ENCODE measurements at regions not wholly inside any gene's neighbourhood (a gene's known extent, or its start where the extent isn't known, plus 50 kb on each side); places are given as distances from the start of the nearest gene placed in this dataset.

DNA sequence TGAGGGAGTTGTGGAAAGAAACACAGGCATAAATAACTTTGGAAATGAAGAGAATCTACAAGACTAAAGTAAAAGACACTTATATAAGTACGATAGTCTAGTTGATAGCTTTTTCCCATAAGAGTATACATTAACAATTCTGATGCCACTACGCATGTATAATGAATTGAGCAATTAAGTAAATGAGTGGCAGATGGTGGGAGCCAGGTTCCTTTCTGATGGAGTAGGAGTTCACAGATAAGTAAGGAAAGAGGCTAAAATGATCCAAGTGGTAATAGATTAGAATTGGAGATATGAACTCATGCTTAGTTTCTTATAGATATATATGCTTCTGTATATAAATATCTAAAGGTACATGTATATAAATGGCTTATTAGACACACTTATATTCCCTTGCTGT is 368.3 kb downstream of the FAM181B start:
- no peak for DNase-seq

DNA sequence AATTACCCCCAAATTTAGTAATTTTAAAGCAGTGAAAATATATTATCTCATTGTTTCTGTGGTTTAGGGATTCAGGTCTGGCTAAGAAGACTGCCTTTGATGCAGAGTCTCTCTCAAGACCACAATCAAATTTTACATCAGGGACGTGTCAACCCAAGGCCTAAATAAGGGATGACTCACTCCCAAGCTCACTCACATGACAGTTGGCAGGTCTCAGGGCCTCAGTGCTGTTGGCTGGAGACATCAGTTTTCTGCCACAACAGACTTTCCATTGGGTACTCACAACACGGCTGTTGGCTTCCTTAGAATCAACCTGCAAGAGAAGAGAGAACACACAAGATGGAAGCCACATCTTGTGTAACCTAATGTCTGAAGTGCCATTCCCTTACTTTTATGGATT is 377.3 kb downstream of the FAM181B start:
- no peak for DNase-seq

DNA sequence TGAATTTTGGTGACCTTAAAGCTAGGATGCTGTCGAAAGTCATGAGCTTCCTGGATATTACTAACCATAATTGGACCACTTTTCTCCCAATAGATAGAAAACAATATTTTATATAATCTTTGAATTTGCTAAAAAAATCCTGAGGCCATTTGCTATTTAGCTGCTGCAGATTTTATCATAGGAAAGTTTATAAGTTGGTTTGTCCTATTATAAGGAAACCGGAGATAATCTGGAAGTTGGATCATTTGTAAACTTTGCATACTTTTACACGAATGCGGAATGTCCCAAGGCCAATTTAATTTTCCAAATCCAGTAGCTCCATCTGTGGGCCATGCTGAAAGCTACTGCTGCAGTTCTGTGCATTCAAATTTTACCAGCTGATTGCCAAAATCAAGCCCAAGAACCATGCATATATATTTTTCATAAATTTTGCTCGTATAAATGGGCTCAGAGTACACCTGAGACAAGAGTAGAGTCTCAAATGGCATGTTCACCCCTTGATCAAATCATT is 378.3 kb downstream of the FAM181B start:
- no peak for DNase-seq

- no peak for DNase-seq
These were observed 406.8 kb downstream of the FAM181B start for GRCh38 chr11:82326853-82327252.

- DNase-seq, result no peak
These were observed 412.5 kb downstream of the FAM181B start for GRCh38 chr11:82321206-82321605.

GRCh38 chr11:82315093-82315492 is 418.6 kb downstream of the FAM181B start:
- DNase-seq, result no peak

DNA sequence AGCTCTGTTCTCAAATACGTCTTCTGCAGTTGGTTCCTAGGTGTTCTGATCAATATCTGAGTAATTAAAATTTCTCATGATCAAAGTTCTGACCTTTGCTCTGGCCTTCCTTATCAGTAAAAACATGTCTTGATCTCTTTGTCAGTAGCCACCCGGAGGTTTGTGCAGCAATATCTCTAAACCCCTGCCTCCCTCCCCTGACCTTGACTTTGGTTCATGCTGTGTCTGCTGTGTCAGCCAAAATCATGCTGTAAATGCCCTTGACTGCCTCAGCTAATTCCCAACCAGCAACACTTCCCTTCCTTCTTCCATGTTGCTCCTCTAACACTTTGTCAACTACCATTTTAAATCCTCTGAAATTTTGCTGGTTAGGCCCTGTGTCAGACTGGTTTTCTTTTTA is 424.7 kb downstream of the FAM181B start:
- no peak for DNase-seq

- no peak for DNase-seq
These were observed 428.5 kb downstream of the FAM181B start for GRCh38 chr11:82305123-82305522.

DNA sequence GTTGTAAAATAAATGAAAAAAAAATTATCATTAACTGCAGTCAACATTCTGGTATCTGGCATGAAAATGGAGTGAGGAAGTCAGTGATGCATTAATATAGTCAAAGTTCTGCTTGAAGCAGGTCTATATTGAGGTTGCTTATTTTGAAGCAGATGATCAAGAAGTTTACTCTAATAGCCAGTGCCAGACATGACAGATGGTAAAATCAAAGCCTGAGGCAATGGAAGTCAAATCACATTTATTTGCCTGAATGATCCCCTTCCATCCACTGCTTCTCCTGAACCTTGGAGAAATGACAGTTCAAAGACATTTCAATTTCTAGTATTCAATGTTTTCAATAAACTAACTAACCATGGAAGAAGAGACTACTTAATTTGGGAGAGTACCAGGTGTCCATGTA is 430.0 kb downstream of the FAM181B start:
- no peak for DNase-seq

GRCh38 chr11:82288471-82288870 is 445.2 kb downstream of the FAM181B start:
- no peak for DNase-seq

- no peak for DNase-seq
These were observed 462.8 kb downstream of the FAM181B start for GRCh38 chr11:82270870-82271269.

DNA sequence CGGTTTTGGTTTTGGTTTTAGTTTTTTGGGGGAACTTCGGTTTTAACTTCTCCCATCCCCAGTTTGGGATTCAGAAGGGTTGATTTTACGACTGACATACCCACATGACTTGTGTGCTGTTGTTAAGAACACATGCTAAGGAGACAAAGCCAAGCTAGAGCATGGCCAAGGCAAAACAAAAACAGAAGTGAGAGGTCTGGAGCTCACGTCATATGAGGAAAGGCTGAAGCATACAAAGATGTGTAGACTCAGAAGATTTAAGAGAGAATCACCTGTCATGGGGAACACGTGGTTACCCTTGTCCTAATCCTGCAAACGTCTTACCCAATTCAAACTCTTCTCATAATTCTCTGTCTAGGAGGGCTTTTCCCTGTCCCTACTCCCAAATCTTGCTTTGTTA is 465.0 kb downstream of the FAM181B start:
- no peak for DNase-seq

- DNase-seq, result no peak
These were observed 466.5 kb downstream of the FAM181B start for GRCh38 chr11:82267186-82267585.

GRCh38 chr11:82261367-82261766 is 472.3 kb downstream of the FAM181B start:
- no peak for DNase-seq

DNA sequence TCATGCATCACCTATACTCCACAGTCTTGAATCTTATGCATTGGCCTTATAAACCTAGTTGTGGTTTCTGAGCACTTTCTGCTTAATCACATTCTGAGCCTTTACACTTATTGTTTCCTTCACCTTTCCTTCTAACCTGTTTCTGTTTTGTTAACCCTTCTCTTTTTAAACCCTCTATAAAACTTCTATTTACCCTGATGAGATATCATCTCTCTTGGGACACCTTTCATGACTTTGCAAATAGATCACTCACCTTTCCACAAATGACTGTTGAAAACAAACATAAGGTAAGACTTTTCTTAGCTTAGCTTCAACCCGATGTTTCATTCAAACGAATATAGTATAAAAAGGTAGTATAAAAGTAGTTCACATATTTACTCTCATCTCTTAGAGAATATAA is 483.6 kb downstream of the FAM181B start:
- DNase-seq, result no peak

GRCh38 chr11:82246926-82247325 is 486.7 kb downstream of the FAM181B start:
- DNase-seq, result no peak

DNA sequence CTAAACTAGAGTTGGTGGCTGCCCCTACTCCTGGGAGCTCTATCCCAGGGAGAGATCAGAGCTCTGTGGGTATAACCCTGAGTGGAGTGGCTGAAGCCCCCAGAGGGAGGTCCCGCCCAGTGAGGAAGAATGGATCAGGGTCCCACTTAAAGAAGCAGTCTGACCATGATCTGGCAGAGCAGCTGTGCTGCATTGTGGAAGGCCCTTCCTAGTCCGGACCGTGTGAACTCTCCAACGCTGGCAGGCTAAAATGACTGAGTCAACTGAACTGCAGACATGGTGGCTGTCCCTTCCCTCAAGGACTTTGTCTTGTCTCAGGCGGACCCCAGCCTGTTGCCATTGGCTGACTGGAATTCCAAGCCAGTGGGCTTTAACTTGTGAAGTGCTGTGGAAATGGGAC is 494.2 kb downstream of the FAM181B start:
- no peak for DNase-seq

DNA sequence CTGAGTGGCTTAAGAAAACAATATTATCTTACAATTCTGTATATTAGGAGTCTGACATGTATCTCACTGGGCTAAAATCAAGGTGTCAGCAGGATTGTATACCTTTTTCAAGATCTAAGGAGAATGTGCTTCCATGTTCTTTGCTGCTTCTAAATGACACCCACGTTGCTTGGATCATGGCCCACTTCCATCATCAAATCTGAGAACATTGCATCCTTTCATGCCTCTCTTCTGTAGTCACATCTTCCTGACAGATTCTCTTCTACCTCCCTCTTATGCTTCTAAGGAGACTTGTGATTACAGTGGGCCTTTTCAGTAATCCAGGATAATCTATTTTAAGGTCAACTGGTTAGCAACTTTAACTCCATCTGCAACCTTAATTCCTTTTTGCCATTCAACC is 499.4 kb downstream of the FAM181B start:
- DNase-seq, result no peak

- DNase-seq, result no peak
These were observed 500.5 kb downstream of the FAM181B start for GRCh38 chr11:82233201-82233600.

DNA sequence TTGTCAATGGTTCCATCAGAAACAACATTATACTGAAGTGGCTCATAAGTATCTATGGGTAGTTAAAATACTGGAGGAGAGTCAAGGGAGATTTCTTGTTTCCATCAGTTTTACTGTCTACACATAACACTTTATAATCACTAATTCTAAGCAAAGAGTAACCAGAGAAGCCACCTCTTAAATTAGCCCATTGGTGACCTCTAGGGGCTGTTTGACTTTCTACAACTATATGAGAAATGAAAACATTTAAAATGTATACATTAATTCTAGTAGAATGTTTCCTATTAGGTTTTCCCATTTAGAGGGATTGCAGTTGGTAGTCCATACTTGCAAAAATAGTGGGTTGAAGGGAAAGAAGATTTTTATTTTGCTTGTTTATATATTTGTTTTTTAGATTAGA is 504.3 kb downstream of the FAM181B start:
- DNase-seq, result no peak

GRCh38 chr11:82225930-82226329 is 507.7 kb downstream of the FAM181B start:
- no peak for DNase-seq

- no peak for DNase-seq
These were observed 508.2 kb downstream of the FAM181B start for GRCh38 chr11:82225502-82225901.

GRCh38 chr11:82216927-82217570 is 516.6 kb downstream of the FAM181B start:
- no peak for DNase-seq

- no peak for DNase-seq
These were observed 523.7 kb downstream of the FAM181B start for GRCh38 chr11:82210011-82210410.

- DNase-seq, result no peak
These were observed 538.4 kb downstream of the FAM181B start for GRCh38 chr11:82195283-82195682.
